IMR-90 (cell line): ENCODE measurements at regions not wholly inside any gene's neighbourhood (a gene's known extent, or its start where the extent isn't known, plus 50 kb on each side); places are given as distances from the start of the nearest gene placed in this dataset.

ENCODE experiments used
- POLR2A ChIP-seq: IDR thresholded peaks from 2 replicates; pipeline ENCODE4 v1.6.1; 2012; ENCODE audit warnings: mild to moderate bottlenecking, low read depth, low read length
- TF ChIP-seq, protein P1 (sequence below): conservative IDR thresholded peaks from 2 replicates; pipeline ENCODE4 v1.5.1; 2012; ENCODE audit warnings: mild to moderate bottlenecking, low read depth, low read length, improper control_type of control experiment

DNA sequence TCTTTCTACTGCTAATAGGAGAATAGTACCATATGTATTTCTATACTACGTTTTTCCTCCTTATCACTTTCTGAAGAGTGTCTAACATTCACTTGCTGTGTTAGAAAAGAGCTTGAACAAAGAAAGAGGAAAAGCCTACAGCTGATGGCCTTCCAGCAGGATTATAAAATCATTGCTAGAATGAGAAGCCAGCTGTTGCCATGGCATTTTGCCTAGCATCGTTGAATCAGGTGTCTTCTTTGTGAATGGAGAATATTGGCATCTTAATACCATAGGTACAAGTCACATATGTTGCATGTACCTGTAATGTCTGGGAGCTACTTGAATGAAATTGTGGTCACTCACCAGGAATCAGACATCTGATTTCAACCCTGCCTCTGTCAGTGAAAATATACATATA is 1174.9 kb downstream of the PCDH17 start:
- TF ChIP-seq, protein P1, sequence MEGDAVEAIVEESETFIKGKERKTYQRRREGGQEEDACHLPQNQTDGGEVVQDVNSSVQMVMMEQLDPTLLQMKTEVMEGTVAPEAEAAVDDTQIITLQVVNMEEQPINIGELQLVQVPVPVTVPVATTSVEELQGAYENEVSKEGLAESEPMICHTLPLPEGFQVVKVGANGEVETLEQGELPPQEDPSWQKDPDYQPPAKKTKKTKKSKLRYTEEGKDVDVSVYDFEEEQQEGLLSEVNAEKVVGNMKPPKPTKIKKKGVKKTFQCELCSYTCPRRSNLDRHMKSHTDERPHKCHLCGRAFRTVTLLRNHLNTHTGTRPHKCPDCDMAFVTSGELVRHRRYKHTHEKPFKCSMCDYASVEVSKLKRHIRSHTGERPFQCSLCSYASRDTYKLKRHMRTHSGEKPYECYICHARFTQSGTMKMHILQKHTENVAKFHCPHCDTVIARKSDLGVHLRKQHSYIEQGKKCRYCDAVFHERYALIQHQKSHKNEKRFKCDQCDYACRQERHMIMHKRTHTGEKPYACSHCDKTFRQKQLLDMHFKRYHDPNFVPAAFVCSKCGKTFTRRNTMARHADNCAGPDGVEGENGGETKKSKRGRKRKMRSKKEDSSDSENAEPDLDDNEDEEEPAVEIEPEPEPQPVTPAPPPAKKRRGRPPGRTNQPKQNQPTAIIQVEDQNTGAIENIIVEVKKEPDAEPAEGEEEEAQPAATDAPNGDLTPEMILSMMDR: no peak
- no peak for TF ChIP-seq POLR2A
